ENCODE measurements at regions not wholly inside any gene's neighbourhood (a gene's known extent, or its start where the extent isn't known, plus 50 kb on each side); places are given as distances from the start of the nearest gene placed in this dataset.

- Histone ChIP-seq H2AK9ac (replicated peaks; ENCODE audit: low read depth, low read length, poor library complexity) (no peak overlapping the region), H3K14ac (replicated peaks; ENCODE audit: low read depth, low read length) (no peak overlapping the region), H2AFZ (replicated peaks; ENCODE audit: low read length, poor library complexity) (no peak overlapping the region), H4K20me1 (ENCODE audit: insufficient read depth, low read length) (no peaks in the 10 kb centered on the region), H3K9me3 (ENCODE audit: control insufficient read depth, insufficient read depth, low read length) (peaks cover 56% of the 10 kb centered on the region), H3K4me2 (ENCODE audit: low read depth, low read length) (no peak overlapping the region), H2AK5ac (ENCODE audit: low read depth, low read length) (no peak overlapping the region), H3K27me3 (ENCODE audit: control insufficient read depth, insufficient read depth, low read length) (no peaks in the 10 kb centered on the region), H3K4ac (ENCODE audit: low read depth, low read length) (no peak overlapping the region), H3K9me1 (ENCODE audit: insufficient read depth, low read length) (no peaks in the 10 kb centered on the region), H4K5ac (ENCODE audit: low read depth, low read length) (no peak overlapping the region), H3K18ac (ENCODE audit: low read depth, low read length) (no peak overlapping the region), H2BK20ac (ENCODE audit: low read depth, low read length) (no peak overlapping the region), H3K23ac (ENCODE audit: low read depth, low read length) (no peak overlapping the region), H3K4me1 (ENCODE audit: control insufficient read depth, insufficient read depth, low read length) (no peaks in the 10 kb centered on the region), H3K9ac (ENCODE audit: low read depth, low read length) (no peak overlapping the region), H3K4me3 (ENCODE audit: insufficient read depth, low read depth, low read length) (no peak overlapping the region), H3K56ac (ENCODE audit: extremely low read depth, insufficient read depth, low read length) (no peak overlapping the region), H4K91ac (ENCODE audit: insufficient read depth, low read depth, low read length) (no peak overlapping the region), H3K27ac (ENCODE audit: insufficient read depth, low read length) (no peak overlapping the region), H2BK120ac (ENCODE audit: low read depth, low read length) (no peak overlapping the region), H4K8ac (ENCODE audit: low read depth in 2 of 2, low read length in 2 of 2) (no peak overlapping the region), H2BK5ac (ENCODE audit: low read depth, low read length, poor library complexity, severe bottlenecking) (no peak overlapping the region), H3K79me1 (ENCODE audit: low read depth in 1 of 2, low read length in 2 of 2) (no peaks in the 10 kb centered on the region), H3K36me3 (ENCODE audit: control insufficient read depth, insufficient read depth, low read length) (no peaks in the 10 kb centered on the region), H2BK15ac (ENCODE audit: low read depth, low read length) (no peak overlapping the region)
- dilution Hi-C loops (cut with HindIII; ENCODE audit: low sequenced_read_pairs, unreplicated experiment) (no loop called here), intact Hi-C loops (cut with micrococcal nuclease) (no loop called here), in situ Hi-C loops (cut with MboI; ENCODE audit: low sequenced_read_pairs) (no loop called here)
- no peak for ATAC-seq (ENCODE audit: low read depth)
- 81% methylated on average over 6 of the region's 7 CpGs; no CpG with 5 or more reads in 1 of the 2 experiments for WGBS, 2 experiments (ENCODE audit: extremely low coverage in 2 of 2, insufficient read length in 1 of 2)
- CTCF ChIA-PET = no interaction called here
- no peak for DNase-seq
- no peak for TF ChIP-seq RCOR1 (IDR thresholded peaks at IDR 0.05; ENCODE audit: insufficient replicate concordance, low read length)
- no TSS peak for BruUV-seq (replicated peaks)
- POLR2A ChIA-PET (ENCODE audit: unreplicated experiment) = no interaction called here
Measured at GRCh38 chr22:48052621-48052890, 1290.1 kb downstream of the TBC1D22A start.

All from IMR-90 (cell line).